ENCODE measurements at regions not wholly inside any gene's neighbourhood (a gene's known extent, or its start where the extent isn't known, plus 50 kb on each side); places are given as distances from the start of the nearest gene placed in this dataset.

DNA sequence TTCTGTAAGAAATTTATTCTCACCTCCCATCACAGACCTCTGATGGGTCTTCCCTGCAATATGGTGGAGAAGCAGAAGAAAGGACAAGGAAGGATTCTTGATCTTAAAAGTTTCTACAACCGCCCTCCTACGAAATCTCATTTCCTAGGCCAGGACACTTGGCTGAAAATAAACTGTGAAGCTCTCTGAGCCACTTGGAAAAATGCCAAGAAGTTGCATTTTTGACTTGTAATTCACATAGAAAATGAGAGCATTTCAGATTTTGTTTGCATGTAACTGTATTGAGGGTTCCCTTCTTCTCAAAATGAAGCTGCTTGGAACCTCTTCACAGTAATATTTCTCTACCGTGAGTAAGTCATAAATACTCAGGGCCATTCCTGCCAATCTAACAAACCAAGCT lies 458.3 kb upstream of the SLC14A2 start:
- intact Hi-C loops (cut with micrococcal nuclease; ENCODE audit: unreplicated experiment) (no loop called here), in situ Hi-C loops (cut with HindIII; ENCODE audit: low pct_unique_long_range_greater_than_20kb, low sequenced_read_pairs) (no loop called here)
- Histone ChIP-seq H3K27ac (ENCODE audit: low read length) (no peak overlapping the region), H3K9me3 (ENCODE audit: control insufficient read depth, insufficient read depth, low read depth, low read length) (no peaks in the 10 kb centered on the region), H3K27me3 (ENCODE audit: control insufficient read depth, insufficient read depth, low read length) (no peaks in the 10 kb centered on the region), H3K4me1 (ENCODE audit: control insufficient read depth, insufficient read depth, low read length) (no peaks in the 10 kb centered on the region), H3K36me3 (ENCODE audit: control insufficient read depth, insufficient read depth, low read length) (no peaks in the 10 kb centered on the region), H3K4me3 (ENCODE audit: low read depth in 2 of 2, low read length in 2 of 2) (no peak overlapping the region)
- ATAC-seq (no peak), DNase-seq (ENCODE audit: low read depth, low spot score) (no peak)
- ChIA-PET CTCF (no interaction called here), POLR2A (no interaction called here)
- no TSS peak for BruUV-seq (replicated peaks)
- TF ChIP-seq, protein P1, sequence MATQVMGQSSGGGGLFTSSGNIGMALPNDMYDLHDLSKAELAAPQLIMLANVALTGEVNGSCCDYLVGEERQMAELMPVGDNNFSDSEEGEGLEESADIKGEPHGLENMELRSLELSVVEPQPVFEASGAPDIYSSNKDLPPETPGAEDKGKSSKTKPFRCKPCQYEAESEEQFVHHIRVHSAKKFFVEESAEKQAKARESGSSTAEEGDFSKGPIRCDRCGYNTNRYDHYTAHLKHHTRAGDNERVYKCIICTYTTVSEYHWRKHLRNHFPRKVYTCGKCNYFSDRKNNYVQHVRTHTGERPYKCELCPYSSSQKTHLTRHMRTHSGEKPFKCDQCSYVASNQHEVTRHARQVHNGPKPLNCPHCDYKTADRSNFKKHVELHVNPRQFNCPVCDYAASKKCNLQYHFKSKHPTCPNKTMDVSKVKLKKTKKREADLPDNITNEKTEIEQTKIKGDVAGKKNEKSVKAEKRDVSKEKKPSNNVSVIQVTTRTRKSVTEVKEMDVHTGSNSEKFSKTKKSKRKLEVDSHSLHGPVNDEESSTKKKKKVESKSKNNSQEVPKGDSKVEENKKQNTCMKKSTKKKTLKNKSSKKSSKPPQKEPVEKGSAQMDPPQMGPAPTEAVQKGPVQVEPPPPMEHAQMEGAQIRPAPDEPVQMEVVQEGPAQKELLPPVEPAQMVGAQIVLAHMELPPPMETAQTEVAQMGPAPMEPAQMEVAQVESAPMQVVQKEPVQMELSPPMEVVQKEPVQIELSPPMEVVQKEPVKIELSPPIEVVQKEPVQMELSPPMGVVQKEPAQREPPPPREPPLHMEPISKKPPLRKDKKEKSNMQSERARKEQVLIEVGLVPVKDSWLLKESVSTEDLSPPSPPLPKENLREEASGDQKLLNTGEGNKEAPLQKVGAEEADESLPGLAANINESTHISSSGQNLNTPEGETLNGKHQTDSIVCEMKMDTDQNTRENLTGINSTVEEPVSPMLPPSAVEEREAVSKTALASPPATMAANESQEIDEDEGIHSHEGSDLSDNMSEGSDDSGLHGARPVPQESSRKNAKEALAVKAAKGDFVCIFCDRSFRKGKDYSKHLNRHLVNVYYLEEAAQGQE (IDR thresholded peaks at IDR 0.05; ENCODE audit: insufficient read depth in 1 of 2, low read depth in 2 of 2, low read length in 1 of 2): no peak
- TF ChIP-seq TCF7L2 (IDR thresholded peaks at IDR 0.05; ENCODE audit: low read depth, low read length): no peak
- TF ChIP-seq POLR2AphosphoS5 (IDR thresholded peaks at IDR 0.05; ENCODE audit: low read depth, low read length): no peak

DNA sequence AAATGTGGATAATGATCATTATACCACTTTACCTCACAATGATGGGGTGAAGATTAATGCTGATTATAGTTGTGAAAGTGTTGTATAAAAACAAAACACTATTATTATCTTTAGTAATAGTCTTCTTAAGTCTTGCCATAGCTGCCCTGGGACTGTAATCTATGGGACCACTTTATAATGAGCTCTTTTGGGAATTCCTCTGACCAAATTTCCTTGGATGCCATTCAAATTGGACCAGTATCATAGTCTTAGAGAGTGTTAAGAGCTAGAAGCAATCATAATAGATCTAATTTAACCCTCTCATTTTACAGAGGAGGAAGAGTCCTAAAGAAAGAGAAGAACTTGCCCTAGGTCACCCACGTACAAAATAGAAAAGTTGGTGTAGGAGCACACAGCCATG lies 457.7 kb upstream of the SLC14A2 start:
- DNase-seq (ENCODE audit: low read depth, low spot score): no peak
- no peak for ATAC-seq
- ChIA-PET CTCF (no interaction called here), POLR2A (no interaction called here)
- in situ Hi-C loops (cut with HindIII; ENCODE audit: low pct_unique_long_range_greater_than_20kb, low sequenced_read_pairs): no loop called here
- H3K27ac ChIP-seq (ENCODE audit: low read length): no peak overlapping the region
- H3K36me3 ChIP-seq (ENCODE audit: control insufficient read depth, insufficient read depth, low read length): no peaks in the 10 kb centered on the region
- intact Hi-C loops (cut with micrococcal nuclease; ENCODE audit: unreplicated experiment): no loop called here
- no peaks in the 10 kb centered on the region for H3K4me1 ChIP-seq (ENCODE audit: control insufficient read depth, insufficient read depth, low read length)
- H3K4me3 ChIP-seq (ENCODE audit: low read depth in 2 of 2, low read length in 2 of 2): no peak overlapping the region
- TF ChIP-seq CTCF (IDR thresholded peaks at IDR 0.05) (no peak), POLR2AphosphoS5 (IDR thresholded peaks at IDR 0.05; ENCODE audit: low read depth, low read length) (no peak), TCF7L2 (IDR thresholded peaks at IDR 0.05; ENCODE audit: low read depth, low read length) (no peak), SIN3A (IDR thresholded peaks at IDR 0.05; ENCODE audit: borderline replicate concordance, insufficient read depth, low read depth, low read length) (no peak)
- TF ChIP-seq, protein P1 (IDR thresholded peaks at IDR 0.05; ENCODE audit: insufficient read depth in 1 of 2, low read depth in 2 of 2, low read length in 1 of 2): no peak
- no TSS peak for BruUV-seq (replicated peaks)
- no peaks in the 10 kb centered on the region for H3K27me3 ChIP-seq (ENCODE audit: control insufficient read depth, insufficient read depth, low read length)
- no peaks in the 10 kb centered on the region for H3K9me3 ChIP-seq (ENCODE audit: control insufficient read depth, insufficient read depth, low read depth, low read length)

All from Panc1 (cell line).